Glutamatergic neuron (in vitro differentiated cells): ENCODE measurements at regions not wholly inside any gene's neighbourhood (a gene's known extent, or its start where the extent isn't known, plus 50 kb on each side); places are given as distances from the start of the nearest gene placed in this dataset.

Source experiments
- DNase-seq: peaks from one replicate; pipeline ENCODE4 v3.0.0; 2022
- H3K27ac Mint-ChIP-seq: one replicate; pipeline ENCODE4 v1.8.0; 2020; ENCODE audit warnings: mild to moderate bottlenecking, mixed read lengths, inconsistent platforms; ENCODE audit not compliant: unreplicated experiment
- H3K27me3 Mint-ChIP-seq: one replicate; pipeline ENCODE4 v1.8.0; 2020; ENCODE audit warnings: mild to moderate bottlenecking, moderate library complexity, mixed read lengths, inconsistent platforms; ENCODE audit not compliant: unreplicated experiment
- H3K36me3 Mint-ChIP-seq: one replicate; pipeline ENCODE4 v1.8.0; 2020; ENCODE audit warnings: mild to moderate bottlenecking, mixed read lengths, inconsistent platforms; ENCODE audit not compliant: unreplicated experiment
- H3K4me1 Mint-ChIP-seq: one replicate; pipeline ENCODE4 v1.8.0; 2020; ENCODE audit warnings: mild to moderate bottlenecking, low read depth, mixed read lengths, inconsistent platforms; ENCODE audit not compliant: unreplicated experiment
- H3K4me3 Mint-ChIP-seq: one replicate; pipeline ENCODE4 v1.8.0; 2020; ENCODE audit warnings: mild to moderate bottlenecking, mixed read lengths, inconsistent platforms; ENCODE audit not compliant: unreplicated experiment
- H3K9me3 Mint-ChIP-seq: one replicate; pipeline ENCODE4 v1.8.0; 2020; ENCODE audit warnings: mild to moderate bottlenecking, moderate library complexity, mixed read lengths, inconsistent platforms; ENCODE audit not compliant: unreplicated experiment
- CTCF ChIP-seq: fragments of 200-600 bp; sonication (generic); IDR thresholded peaks from one replicate; pipeline ENCODE4 v1.5.0; 2021; ENCODE audit not compliant: partially characterized antibody, unreplicated experiment

- peaks cover 1% of the 10 kb centered on the region for H3K27me3 Mint-ChIP-seq
- TF ChIP-seq CTCF = no peak
- H3K4me1 Mint-ChIP-seq = no peaks in the 10 kb centered on the region
- no peaks in the 10 kb centered on the region for H3K36me3 Mint-ChIP-seq
- no peak for DNase-seq
- H3K4me3 Mint-ChIP-seq = no peak overlapping the region
- peaks cover 2% of the 10 kb centered on the region for H3K9me3 Mint-ChIP-seq
- H3K27ac Mint-ChIP-seq = no peak overlapping the region
These were observed 458.3 kb downstream of the MMUT start for GRCh38 chr6:49004801-49005200.

GRCh38 chr6:49003348-49003747 lies 459.7 kb downstream of the MMUT start:
- no peak overlapping the region for H3K27ac Mint-ChIP-seq
- TF ChIP-seq CTCF = no peak
- no peaks in the 10 kb centered on the region for H3K36me3 Mint-ChIP-seq
- H3K27me3 Mint-ChIP-seq = no peaks in the 10 kb centered on the region
- H3K4me3 Mint-ChIP-seq = no peak overlapping the region
- H3K9me3 Mint-ChIP-seq = peaks cover 2% of the 10 kb centered on the region
- H3K4me1 Mint-ChIP-seq = no peaks in the 10 kb centered on the region
- DNase-seq = no peak

GRCh38 chr6:49001856-49002541 lies 461.1 kb downstream of the MMUT start:
- Mint-ChIP-seq H3K27ac (no peak overlapping the region), H3K27me3 (no peaks in the 10 kb centered on the region), H3K4me1 (no peaks in the 10 kb centered on the region), H3K36me3 (no peaks in the 10 kb centered on the region), H3K9me3 (peaks cover 2% of the 10 kb centered on the region), H3K4me3 (no peak overlapping the region)
- TF ChIP-seq CTCF = no peak
- DNase-seq = no peak

- Mint-ChIP-seq H3K4me1 (no peaks in the 10 kb centered on the region), H3K27ac (no peak overlapping the region), H3K4me3 (no peak overlapping the region), H3K36me3 (no peaks in the 10 kb centered on the region), H3K9me3 (peaks cover 2% of the 10 kb centered on the region), H3K27me3 (no peaks in the 10 kb centered on the region)
- TF ChIP-seq CTCF = no peak
- no peak for DNase-seq
These were observed 464.5 kb downstream of the MMUT start for GRCh38 chr6:48998574-48998973.

GRCh38 chr6:48996461-48997119 lies 466.5 kb downstream of the MMUT start:
- Mint-ChIP-seq H3K36me3 (no peaks in the 10 kb centered on the region), H3K4me3 (no peak overlapping the region), H3K27me3 (no peaks in the 10 kb centered on the region), H3K27ac (no peak overlapping the region), H3K9me3 (no peaks in the 10 kb centered on the region), H3K4me1 (no peaks in the 10 kb centered on the region)
- DNase-seq = no peak
- no peak for TF ChIP-seq CTCF
